ENCODE measurements at regions not wholly inside any gene's neighbourhood (a gene's known extent, or its start where the extent isn't known, plus 50 kb on each side); places are given as distances from the start of the nearest gene placed in this dataset.
"Not testable (repeated sequence)": the region's sequence is repeated elsewhere in the genome, so short reads cannot be mapped to it uniquely, and the experiment has no call there.

- ATAC-seq; DNase-seq; intact Hi-C loops (cut with micrococcal nuclease): not testable (repeated sequence)
Measured at GRCh38 chr4:4959344-4960074, 59.7 kb downstream of the CYTL1 start.

DNA sequence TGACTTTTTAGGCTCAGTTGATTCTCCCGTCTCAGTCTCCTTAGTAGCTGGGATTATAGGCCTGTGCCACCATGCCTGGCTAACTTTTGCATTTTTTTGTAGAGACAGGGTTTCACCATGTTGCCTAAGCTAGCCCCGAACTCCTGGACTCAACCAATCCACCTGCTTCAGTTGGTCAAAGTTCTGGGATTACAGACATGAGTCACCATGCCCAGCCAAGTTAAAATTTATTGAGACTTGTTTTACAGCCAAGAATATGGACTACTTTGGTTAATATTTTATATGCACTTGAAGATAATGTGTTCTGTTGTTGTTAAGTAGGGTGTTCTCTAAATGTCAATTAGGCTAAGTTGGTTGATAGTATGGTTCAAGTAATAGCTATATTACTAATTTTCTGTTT is 58.7 kb downstream of the CYTL1 start:
- no peak for ATAC-seq
- intact Hi-C loops (cut with micrococcal nuclease), result no loop called here
- no peak for DNase-seq

- ATAC-seq (no peak), DNase-seq (no peak)
- intact Hi-C loops (cut with micrococcal nuclease), result no loop called here
Measured at GRCh38 chr4:4961936-4962335, 57.3 kb downstream of the CYTL1 start.

- ATAC-seq (no peak), DNase-seq (no peak)
- intact Hi-C loops (cut with micrococcal nuclease), result no loop called here
Measured at GRCh38 chr4:4962928-4963327, 56.3 kb downstream of the CYTL1 start.

All from left ventricle myocardium superior (tissue), 1 donor.